ENCODE measurements at regions not wholly inside any gene's neighbourhood (a gene's known extent, or its start where the extent isn't known, plus 50 kb on each side); places are given as distances from the start of the nearest gene placed in this dataset.
A peak's percentile ranks its signal among the peaks of the same experiment; 100 is the strongest.

GRCh38 chr4:189304167-189304566 lies 636.5 kb upstream of the FRG1 start:
- no peak for DNase-seq

DNA sequence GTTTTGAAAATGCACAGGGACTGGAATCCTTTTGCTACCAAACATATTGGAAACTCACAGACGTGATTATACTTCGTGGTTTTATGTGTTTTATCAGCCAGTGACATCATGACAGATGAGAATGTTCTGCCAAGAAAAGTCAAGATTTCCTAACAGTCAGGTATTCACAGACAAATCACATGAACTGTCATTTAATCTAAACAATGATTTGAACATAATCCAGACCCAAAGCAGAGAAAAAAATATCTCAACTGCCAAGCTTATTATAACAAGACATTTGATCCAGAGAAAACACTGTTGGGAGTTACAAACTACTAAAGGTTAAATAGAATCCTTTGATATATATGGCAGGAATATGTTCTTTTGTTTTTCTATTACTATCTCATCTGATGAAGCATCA lies 635.9 kb upstream of the FRG1 start:
- no peak for DNase-seq

DNA sequence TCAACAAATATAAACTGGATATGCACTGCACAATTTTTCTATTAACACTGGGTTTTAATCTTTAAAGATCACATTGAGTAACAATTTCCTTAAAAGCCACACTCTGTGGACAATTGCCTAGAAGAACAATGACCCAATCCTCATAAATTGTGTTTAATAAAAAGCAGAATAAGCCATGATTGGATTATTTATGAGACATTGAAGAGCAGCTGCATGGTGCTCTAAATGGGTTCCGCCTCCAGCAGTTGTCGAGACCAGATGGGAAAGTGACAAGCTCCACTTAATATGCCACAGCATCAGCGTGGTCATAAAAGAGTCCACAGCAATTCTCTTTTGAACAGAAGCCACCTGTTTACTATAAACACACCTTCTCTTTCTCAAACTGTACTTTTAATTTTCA lies 635.2 kb upstream of the FRG1 start:
- no peak for DNase-seq

DNA sequence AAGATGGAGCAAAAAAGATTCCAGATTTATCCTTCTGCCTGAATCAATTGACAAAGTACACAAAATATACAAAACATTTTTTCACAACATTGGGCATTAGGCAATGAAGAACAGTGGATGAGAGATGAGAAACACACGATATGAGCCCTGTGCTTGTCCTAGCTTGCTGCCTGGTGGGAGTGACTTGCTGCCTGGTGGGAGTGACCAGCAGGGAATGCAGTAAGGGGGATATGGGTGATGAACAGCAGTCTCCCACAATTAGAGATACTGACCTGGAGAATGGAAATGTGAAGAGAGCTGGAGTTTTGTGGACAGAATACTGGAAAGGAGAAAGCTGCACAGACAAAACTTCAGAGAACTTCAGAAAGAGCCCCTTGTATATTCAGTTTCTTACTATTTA lies 629.4 kb upstream of the FRG1 start:
- no peak for DNase-seq

GRCh38 chr4:189313064-189313463 lies 627.6 kb upstream of the FRG1 start:
- DNase-seq, result no peak

- DNase-seq, result no peak
Measured at GRCh38 chr4:189313861-189314513, 626.7 kb upstream of the FRG1 start.

- no peak for DNase-seq
Measured at GRCh38 chr4:189322426-189322825, 618.2 kb upstream of the FRG1 start.

DNA sequence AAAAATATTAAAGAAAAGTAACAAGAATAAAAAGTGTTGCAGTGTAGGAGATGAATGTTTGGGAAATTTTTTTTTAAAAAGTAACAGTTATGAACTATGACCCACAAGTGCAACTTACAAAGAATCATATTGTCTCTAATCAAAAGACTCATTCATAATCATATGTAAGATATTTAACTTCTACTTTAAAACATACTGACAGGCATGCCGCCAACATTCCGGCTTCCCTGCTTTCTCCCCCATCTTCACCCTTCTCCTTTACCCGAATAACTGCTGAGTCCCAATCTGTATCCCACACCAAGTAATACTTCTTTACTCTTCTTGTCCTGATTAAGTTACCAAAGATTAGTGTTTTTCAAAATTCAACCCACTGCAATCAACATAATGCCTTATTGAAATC lies 598.8 kb upstream of the FRG1 start:
- no peak for DNase-seq

GRCh38 chr4:189355590-189355989 lies 585.1 kb upstream of the FRG1 start:
- DNase-seq, result no peak

DNA sequence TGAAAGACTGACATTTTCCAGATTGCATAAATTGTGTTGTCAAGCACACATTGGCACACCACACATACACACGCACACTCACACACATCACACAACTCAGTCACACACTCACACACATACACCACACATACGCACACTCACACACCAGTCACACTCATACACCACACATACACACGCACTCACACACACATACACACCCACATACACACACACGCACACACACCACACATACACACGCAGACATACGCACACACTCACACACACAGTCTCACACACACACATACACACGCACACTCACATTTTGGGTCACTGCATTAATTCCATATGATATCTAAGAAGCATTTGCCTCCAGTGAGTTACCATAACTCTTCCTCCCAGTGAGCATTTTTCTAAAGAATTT lies 578.3 kb upstream of the FRG1 start:
- no peak for DNase-seq

GRCh38 chr4:189364032-189364449 lies 576.6 kb upstream of the FRG1 start:
- DNase-seq, result peak; percentile 4

DNA sequence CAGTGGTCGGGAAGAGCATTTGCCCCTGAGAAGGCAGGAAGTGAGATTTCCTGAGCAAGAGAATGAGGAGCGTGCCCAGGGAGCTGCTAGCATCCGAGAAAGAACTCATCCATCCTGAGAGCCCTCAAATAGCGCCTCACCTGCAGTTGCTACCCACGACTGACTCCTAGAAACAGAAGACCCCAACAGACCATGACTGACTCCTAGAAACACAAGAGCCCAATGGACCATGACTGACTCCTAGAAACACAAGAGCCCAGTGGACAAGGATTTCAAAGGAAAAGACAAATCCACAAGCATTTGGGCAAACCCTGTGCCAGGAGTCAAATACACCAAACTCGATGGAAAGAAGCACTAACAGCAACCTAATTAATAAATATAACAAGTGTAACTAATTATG lies 575.2 kb upstream of the FRG1 start:
- DNase-seq, result no peak

- DNase-seq, result no peak
Measured at GRCh38 chr4:189367832-189368231, 572.8 kb upstream of the FRG1 start.

DNA sequence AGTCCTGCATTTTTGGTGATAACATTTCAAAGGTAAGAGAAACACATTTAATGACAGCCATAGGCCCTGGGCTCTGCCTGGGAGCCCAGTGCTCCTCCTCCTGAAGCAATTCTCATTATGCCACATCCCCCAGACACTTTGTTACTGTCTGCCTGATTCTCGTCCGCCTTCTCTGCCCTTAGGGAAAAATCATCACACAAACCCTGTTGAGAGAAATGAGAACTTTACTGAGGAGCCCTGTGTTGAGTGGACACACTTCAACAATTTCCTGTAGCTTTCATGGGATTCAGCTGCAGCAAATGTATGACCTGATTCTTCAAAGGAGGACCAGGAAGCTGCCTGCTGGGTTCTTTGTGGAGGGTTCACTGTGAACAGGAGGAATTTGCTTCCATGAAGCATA lies 566.5 kb upstream of the FRG1 start:
- DNase-seq, result no peak

DNA sequence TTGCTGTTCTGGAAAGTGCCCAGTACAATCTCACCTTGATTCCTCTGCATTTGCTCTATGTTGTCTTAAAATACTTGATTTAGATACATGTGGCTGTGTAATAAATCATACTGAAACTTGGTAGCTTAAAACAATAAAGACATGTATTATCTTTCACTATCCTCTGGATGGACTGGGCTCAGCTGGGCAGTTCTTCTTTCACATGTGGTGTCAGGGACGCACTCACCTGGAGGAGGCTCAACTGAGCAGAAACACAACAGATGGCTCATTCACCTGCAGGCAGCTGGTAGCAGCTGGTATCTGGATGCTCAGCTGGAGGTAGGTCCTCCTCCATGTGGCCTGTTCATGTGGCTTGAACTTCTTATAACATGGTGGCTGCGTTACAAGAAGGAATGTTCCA lies 563.8 kb upstream of the FRG1 start:
- DNase-seq, result no peak

DNA sequence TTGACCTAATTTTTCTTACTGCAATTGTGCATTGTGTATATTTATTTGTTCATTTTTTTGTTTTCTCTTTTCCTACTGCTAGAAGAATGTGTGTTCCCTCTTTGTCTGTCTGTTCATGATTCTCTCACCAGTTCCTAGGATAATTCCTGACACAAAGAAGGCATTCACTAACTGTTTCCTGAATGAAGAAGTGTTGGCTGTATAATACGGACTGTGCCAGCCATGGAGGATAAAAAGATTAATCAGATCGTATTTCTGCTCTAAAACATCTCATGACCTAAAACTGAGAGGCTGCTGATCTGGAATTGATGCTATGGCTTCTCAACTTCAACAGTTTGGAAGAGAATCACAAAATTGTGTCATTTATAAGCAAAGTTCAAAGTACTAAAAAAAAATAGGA lies 563.1 kb upstream of the FRG1 start:
- no peak for DNase-seq

- no peak for DNase-seq
Measured at GRCh38 chr4:189385098-189385497, 555.6 kb upstream of the FRG1 start.

DNA sequence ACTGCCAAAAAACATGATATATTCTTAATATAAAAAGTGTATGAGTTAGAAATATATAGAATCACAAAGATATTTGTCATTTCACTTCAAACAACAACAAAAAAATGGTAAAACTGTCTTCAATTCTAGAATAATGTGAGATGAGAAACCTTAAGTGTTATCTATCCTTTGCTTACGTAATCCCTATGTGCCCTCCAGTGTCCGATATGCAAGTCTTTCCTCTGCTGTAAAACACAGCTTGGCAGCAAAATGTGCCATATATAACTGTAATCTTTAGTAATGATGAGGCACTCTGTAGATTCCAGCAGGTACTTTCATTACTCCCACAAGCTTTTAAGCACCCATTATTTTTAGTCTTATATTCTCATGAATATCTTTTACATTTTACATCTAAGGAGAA lies 555.1 kb upstream of the FRG1 start:
- DNase-seq, result no peak

DNA sequence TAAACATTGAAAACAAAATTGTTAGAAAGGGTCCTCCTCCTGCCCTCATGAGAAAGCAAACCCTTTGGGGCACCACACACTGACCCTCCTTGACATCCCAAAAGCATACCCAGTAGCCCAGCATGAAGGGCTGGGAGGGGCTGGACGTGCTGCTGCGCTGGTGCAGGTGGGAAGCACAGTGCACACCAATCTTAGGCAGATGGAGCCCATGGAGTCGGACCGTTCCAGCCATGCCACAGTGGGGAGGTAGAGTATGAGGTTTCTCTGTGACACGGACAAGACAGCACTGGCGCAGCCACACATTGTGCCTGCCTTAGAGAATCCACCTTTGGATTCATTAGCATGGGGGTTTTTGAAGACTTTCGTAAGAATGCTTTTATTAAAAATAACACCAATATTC lies 544.2 kb upstream of the FRG1 start:
- no peak for DNase-seq

GRCh38 chr4:189404271-189404670 lies 536.4 kb upstream of the FRG1 start:
- no peak for DNase-seq

GRCh38 chr4:189409158-189409557 lies 531.5 kb upstream of the FRG1 start:
- DNase-seq, result no peak

GRCh38 chr4:189414021-189414420 lies 526.7 kb upstream of the FRG1 start:
- DNase-seq, result no peak

GRCh38 chr4:189420572-189420971 lies 520.1 kb upstream of the FRG1 start:
- no peak for DNase-seq

DNA sequence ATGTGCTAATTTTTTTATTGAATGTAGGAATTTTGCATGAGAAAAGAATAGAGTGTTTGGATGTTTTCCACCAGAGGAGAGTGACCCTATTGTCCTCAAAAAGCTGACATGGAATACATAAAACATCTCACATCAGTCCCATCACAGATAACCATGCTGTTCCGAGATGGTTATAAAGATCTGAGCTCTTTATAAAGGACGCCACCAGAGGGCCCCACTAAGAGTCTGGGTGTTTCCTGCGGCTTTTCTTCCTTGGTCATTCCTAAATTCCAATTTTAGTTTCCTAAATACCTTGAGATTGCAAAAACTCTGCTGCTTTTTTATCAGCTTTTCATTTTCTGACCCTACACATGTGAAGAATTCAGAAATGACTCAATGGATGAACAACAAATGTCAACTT lies 504.5 kb upstream of the FRG1 start:
- DNase-seq, result no peak

- DNase-seq, result no peak
Measured at GRCh38 chr4:189440716-189441115, 500.0 kb upstream of the FRG1 start.

DNA sequence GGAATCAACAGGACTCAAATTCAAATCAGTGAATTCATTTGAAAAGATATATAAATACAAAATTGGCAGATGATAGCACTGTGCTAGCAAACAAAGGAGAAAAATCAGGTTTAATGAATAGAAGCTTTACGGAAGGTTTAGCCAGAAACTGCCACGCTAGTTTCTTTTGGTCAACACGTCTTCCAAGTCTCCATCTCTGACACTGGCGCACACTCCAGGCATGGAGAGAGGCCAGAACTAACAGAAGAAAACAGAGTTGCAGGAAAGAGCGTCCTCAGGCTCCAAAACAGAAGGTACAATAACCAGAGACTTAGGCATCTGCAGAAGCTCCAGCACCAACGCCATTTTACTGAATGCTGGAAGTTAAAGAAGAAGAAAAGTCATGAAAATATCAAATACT lies 497.3 kb upstream of the FRG1 start:
- DNase-seq, result no peak
